Posterior cingulate gyrus (tissue), 11 donors: ENCODE measurements at regions not wholly inside any gene's neighbourhood (a gene's known extent, or its start where the extent isn't known, plus 50 kb on each side); places are given as distances from the start of the nearest gene placed in this dataset.

Experiments
- DNase-seq, 10 donors: peaks; one replicate each; pipeline versions ENCODE4 v3.0.0 to v3.0.0-alpha.2; 2020 to 2021; ENCODE audit warnings: mixed read lengths in 3 of 10
- intact Hi-C: fragments of 100-400 bp; cut with DNase I; formaldehyde crosslinking; loops from one replicate; pipeline ENCODE4 v1.15.1; 2023

GRCh38 chr1:56028244-56028643 lies 551.1 kb downstream of the PLPP3 start:
- intact Hi-C loops, result no loop called here
- no peak for DNase-seq

GRCh38 chr1:56025942-56026341 lies 553.4 kb downstream of the PLPP3 start:
- DNase-seq, result no peak
- intact Hi-C loops, result no loop called here

GRCh38 chr1:56024155-56024554 lies 555.2 kb downstream of the PLPP3 start:
- intact Hi-C loops, result no loop called here
- no peak for DNase-seq

GRCh38 chr1:56019922-56020321 lies 559.4 kb downstream of the PLPP3 start:
- intact Hi-C loops, result no loop called here
- DNase-seq, result no peak

GRCh38 chr1:56019472-56019871 lies 559.9 kb downstream of the PLPP3 start:
- DNase-seq, result no peak
- intact Hi-C loops, result no loop called here

- DNase-seq, result no peak
- intact Hi-C loops, result no loop called here
These were observed 562.0 kb downstream of the PLPP3 start for GRCh38 chr1:56017336-56017735.

GRCh38 chr1:56003846-56004245 lies 575.5 kb downstream of the PLPP3 start:
- intact Hi-C loops, result no loop called here
- DNase-seq, result no peak

GRCh38 chr1:56002231-56002630 lies 577.1 kb downstream of the PLPP3 start:
- intact Hi-C loops, result no loop called here
- DNase-seq, result no peak

GRCh38 chr1:56000424-56000823 lies 578.9 kb downstream of the PLPP3 start:
- DNase-seq, result no peak
- intact Hi-C loops, result no loop called here

GRCh38 chr1:55997536-55997935 lies 581.8 kb downstream of the PLPP3 start:
- DNase-seq, result no peak
- intact Hi-C loops, result no loop called here

- intact Hi-C loops, result no loop called here
- DNase-seq, result no peak
These were observed 585.6 kb downstream of the PLPP3 start for GRCh38 chr1:55993646-55994318.

- no peak for DNase-seq
- intact Hi-C loops, result no loop called here
These were observed 589.4 kb downstream of the PLPP3 start for GRCh38 chr1:55990007-55990406.

GRCh38 chr1:55988963-55989452 lies 590.4 kb downstream of the PLPP3 start:
- intact Hi-C loops, result no loop called here
- DNase-seq, result no peak

- no peak for DNase-seq
- intact Hi-C loops, result no loop called here
These were observed 591.7 kb downstream of the PLPP3 start for GRCh38 chr1:55987491-55988249.

GRCh38 chr1:55986003-55986402 lies 593.4 kb downstream of the PLPP3 start:
- no peak for DNase-seq
- intact Hi-C loops, result no loop called here

- DNase-seq, result no peak
- intact Hi-C loops, result no loop called here
These were observed 598.2 kb downstream of the PLPP3 start for GRCh38 chr1:55981010-55981650.

GRCh38 chr1:55980582-55980981 lies 598.8 kb downstream of the PLPP3 start:
- no peak for DNase-seq
- intact Hi-C loops, result no loop called here

GRCh38 chr1:55974714-55975441 lies 604.5 kb downstream of the PLPP3 start:
- DNase-seq, result no peak
- intact Hi-C loops, result no loop called here

GRCh38 chr1:55970526-55971110 lies 608.7 kb downstream of the PLPP3 start:
- DNase-seq, result no peak
- intact Hi-C loops, result no loop called here

GRCh38 chr1:55969322-55969721 lies 610.0 kb downstream of the PLPP3 start:
- intact Hi-C loops, result no loop called here
- DNase-seq, result no peak

- intact Hi-C loops, result no loop called here
- no peak for DNase-seq
These were observed 610.7 kb downstream of the PLPP3 start for GRCh38 chr1:55968661-55969060.
